ENCODE measurements at regions not wholly inside any gene's neighbourhood (a gene's known extent, or its start where the extent isn't known, plus 50 kb on each side); places are given as distances from the start of the nearest gene placed in this dataset.

DNA sequence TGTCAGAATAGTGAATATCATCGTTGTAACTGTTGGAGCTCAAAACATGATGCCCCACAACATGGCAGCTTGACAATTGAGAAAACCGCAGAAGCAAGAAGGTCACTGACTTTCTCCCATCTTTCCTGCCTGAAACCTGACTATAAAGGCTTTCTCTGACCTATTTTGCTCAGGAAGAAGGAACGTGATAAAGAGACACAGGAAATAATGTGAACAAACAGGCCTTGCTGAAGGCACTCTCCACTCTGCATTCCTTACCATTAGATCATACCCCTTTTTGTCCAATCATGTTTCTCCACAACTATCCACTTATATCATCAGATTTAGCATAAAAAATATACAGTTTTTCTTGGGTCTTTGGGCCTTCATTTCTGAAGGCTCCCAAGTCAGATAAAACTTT, 916.8 kb downstream of the METTL15 start:
- ATAC-seq (replicated peaks in 1 of 2): no peak
- no peak for DNase-seq
- Mint-ChIP-seq H3K27me3 (ENCODE audit: low read depth) (no peaks in the 10 kb centered on the region), H3K4me3 (no peak overlapping the region), H3K27ac (no peak overlapping the region), H3K36me3 (ENCODE audit: insufficient read depth in 2 of 2) (peaks cover 2 to 4% of the 10 kb centered on the region in 2 donors), H3K4me1 (ENCODE audit: low read depth) (no peaks in the 10 kb centered on the region), H3K9me3 (peaks cover 18 to 19% of the 10 kb centered on the region in 2 donors)

DNA sequence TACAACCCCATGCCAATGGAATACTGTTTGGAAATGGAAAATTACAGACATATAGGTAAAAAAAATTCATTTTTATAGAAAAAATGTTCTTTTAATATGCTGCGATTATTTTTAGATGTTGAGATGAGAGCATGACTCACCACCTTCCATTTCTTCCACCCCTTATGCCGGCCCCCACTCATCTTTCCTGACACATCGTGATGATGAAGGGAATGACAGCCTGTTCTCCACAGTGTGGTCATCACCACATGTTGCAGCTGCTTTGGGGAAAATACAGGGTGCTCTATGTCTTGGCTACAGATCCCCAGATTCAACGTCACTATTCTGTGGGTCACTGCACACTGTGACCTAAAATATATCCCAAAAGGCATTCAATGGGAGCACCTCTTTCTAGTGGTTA, 916.2 kb downstream of the METTL15 start:
- ATAC-seq (replicated peaks in 1 of 2) (no peak), DNase-seq (no peak)
- Mint-ChIP-seq H3K36me3 (ENCODE audit: insufficient read depth in 2 of 2) (peaks cover 2 to 4% of the 10 kb centered on the region in 2 donors), H3K4me1 (ENCODE audit: low read depth) (no peaks in the 10 kb centered on the region), H3K27ac (no peak overlapping the region), H3K9me3 (peaks cover 17% of the 10 kb centered on the region in 2 donors), H3K27me3 (ENCODE audit: low read depth) (no peaks in the 10 kb centered on the region), H3K4me3 (no peak overlapping the region)

DNA sequence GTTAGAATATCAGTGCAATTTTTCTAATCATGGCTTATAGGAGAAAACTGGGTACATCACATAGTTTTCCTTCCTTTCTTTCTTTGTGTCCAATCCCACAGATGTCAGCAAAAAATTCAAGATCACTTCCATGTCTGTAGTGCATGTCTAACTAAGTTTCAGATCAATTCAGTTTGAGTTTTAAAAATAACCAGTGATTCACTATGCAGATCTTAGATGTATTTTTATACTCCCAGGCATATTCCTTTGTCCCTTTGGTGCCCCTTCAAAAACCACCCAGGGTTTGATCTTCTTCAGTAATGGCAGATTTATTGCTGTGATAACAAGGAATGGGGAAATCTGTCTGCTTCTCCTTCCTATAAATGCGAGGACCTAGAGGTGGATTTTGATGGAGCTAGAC, 915.6 kb downstream of the METTL15 start:
- DNase-seq (no peak), ATAC-seq (replicated peaks in 1 of 2) (no peak)
- no peaks in the 10 kb centered on the region for H3K27me3 Mint-ChIP-seq (ENCODE audit: low read depth)
- peaks cover 2% of the 10 kb centered on the region in 2 donors for H3K36me3 Mint-ChIP-seq (ENCODE audit: insufficient read depth in 2 of 2)
- no peak overlapping the region for H3K27ac Mint-ChIP-seq
- no peaks in the 10 kb centered on the region for H3K4me1 Mint-ChIP-seq (ENCODE audit: low read depth)
- no peak overlapping the region for H3K4me3 Mint-ChIP-seq
- H3K9me3 Mint-ChIP-seq: peaks cover 12 to 13% of the 10 kb centered on the region in 2 donors

DNA sequence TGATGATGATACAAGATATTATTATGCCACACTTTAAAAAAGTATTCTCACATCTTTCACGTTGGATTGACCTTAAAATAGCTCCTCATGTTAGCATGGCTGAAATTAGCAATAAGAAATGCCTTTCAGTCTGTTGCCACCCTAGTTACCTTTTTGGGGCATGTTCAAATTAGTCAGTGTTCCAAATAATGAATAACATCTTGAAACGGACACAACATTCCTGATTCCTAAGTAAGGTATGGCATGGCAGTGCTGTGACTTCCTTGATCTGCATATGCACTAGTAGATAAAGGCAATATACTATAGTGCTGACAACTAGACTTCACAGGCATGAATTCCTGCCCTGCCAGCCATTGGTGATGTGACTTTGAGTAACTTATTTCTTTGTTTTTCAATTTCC, 914.5 kb downstream of the METTL15 start:
- no peaks in the 10 kb centered on the region for H3K4me1 Mint-ChIP-seq (ENCODE audit: low read depth)
- no peaks in the 10 kb centered on the region for H3K27me3 Mint-ChIP-seq (ENCODE audit: low read depth)
- ATAC-seq (replicated peaks in 1 of 2): no peak
- no peak for DNase-seq
- H3K36me3 Mint-ChIP-seq (ENCODE audit: insufficient read depth in 2 of 2): peaks cover 0 to 2% of the 10 kb centered on the region in 2 donors
- H3K9me3 Mint-ChIP-seq: peaks cover 9 to 10% of the 10 kb centered on the region in 2 donors
- H3K27ac Mint-ChIP-seq: no peak overlapping the region
- no peak overlapping the region for H3K4me3 Mint-ChIP-seq

DNA sequence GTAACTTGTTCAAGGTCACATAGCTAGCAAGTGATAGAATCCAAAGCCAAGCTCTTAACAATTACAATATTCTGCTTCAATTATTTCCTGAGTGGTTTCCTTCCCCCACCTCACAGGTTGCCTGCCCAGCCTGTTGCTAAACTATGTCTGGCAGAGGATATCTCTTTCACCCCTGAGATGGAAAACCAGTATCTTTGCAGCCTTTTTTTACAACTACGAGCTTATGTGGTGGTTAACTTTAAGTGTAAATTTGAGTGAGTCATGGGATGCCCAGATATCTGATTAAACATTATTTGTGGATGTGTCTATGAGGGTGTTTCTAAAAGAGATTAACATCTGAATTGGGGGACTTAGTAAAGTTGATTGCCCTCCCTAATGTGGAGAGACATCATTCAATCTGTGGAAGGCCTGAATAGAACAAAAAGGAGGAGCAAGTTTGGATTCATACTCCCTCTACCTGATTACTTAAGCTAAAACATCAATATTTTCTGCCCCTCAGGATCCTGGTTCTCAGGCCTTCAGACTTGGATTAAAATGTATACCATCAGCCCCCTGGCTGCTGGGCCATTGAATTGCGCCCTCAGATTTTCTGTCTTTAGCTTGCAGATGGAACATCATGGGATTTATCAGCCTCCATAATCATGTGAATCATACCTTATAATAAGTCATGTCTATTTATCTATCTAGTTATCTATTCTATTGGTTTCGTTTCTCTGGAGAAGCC, 911.9 kb downstream of the METTL15 start:
- DNase-seq (no peak), ATAC-seq (replicated peaks in 1 of 2) (no peak)
- no peaks in the 10 kb centered on the region for H3K27me3 Mint-ChIP-seq (ENCODE audit: low read depth)
- peaks cover 11% of the 10 kb centered on the region in 2 donors for H3K9me3 Mint-ChIP-seq
- H3K27ac Mint-ChIP-seq: no peak overlapping the region
- H3K36me3 Mint-ChIP-seq (ENCODE audit: insufficient read depth in 2 of 2): peaks cover 0 to 2% of the 10 kb centered on the region in 2 donors
- H3K4me1 Mint-ChIP-seq (ENCODE audit: low read depth): no peaks in the 10 kb centered on the region
- no peak overlapping the region for H3K4me3 Mint-ChIP-seq

DNA sequence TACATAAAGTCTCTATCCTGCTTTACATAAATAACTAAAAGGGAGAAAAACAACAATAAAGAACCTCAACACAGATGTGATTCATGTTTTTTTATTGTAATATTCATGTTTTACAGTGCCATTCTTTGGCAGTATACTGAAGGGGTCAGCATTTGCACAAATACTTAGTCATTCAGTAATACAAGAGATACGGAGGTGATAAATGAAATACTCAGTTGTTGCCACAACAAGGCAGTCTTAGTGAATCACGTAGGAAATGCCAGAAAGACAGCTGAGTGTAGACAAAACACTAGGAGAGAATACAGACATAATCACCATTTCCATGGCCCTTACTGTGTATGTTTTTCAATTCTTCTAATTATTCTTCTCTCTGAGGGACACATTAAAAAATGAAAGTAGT, 910.4 kb downstream of the METTL15 start:
- Mint-ChIP-seq H3K27ac (no peak overlapping the region), H3K36me3 (ENCODE audit: insufficient read depth in 2 of 2) (peaks cover 0 to 2% of the 10 kb centered on the region in 2 donors), H3K4me3 (no peak overlapping the region), H3K27me3 (ENCODE audit: low read depth) (no peaks in the 10 kb centered on the region), H3K4me1 (ENCODE audit: low read depth) (no peaks in the 10 kb centered on the region), H3K9me3 (peaks cover 6% of the 10 kb centered on the region in 2 donors)
- DNase-seq (no peak), ATAC-seq (replicated peaks in 1 of 2) (no peak)

DNA sequence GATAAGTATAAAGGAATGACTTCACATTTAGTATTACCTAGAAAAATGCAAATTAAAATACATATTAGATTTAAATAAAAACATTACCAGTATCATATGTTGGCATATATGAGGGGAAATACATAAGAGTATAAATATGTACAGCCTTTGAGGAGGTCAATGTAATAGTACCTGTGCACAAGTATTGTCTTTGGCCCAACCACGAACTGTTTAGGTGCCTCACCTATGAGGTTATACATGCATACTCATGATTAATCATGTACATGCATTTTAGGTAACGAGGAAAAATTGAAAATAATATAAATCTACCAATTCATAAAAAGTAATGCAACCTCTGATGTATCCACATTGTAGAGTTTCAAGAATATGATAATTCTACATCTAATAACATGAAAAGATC, 909.8 kb downstream of the METTL15 start:
- DNase-seq: no peak

DNA sequence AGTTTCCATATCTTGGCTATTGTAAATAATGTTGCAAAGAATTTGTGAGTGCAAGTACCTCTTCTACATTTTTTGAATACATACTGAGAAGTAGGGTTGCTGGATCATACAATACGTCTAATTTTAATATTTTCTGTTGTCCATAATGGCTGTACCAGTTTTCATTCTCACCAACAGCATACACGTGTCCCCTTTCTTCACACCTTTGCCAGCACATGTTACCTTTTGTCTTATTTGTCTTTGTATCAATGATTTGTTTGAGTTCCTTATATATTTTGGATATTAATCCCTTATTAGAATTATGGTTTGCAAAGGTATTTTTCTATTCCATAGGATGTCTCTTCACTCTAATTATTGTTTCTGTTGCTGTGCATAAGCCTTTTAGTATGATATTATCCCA, 904.3 kb downstream of the METTL15 start:
- DNase-seq (no peak), ATAC-seq (replicated peaks in 1 of 2) (no peak)
- no peak overlapping the region for H3K4me3 Mint-ChIP-seq
- H3K4me1 Mint-ChIP-seq (ENCODE audit: low read depth): no peaks in the 10 kb centered on the region
- no peaks in the 10 kb centered on the region for H3K27me3 Mint-ChIP-seq (ENCODE audit: low read depth)
- H3K9me3 Mint-ChIP-seq: peaks cover 7% of the 10 kb centered on the region in 2 donors
- no peaks in the 10 kb centered on the region for H3K36me3 Mint-ChIP-seq (ENCODE audit: insufficient read depth in 2 of 2)
- H3K27ac Mint-ChIP-seq: no peak overlapping the region

More for the DNA sequence above, 909.8 kb downstream of the METTL15 start:
- no peak for ATAC-seq (replicated peaks in 1 of 2)
- Mint-ChIP-seq H3K27me3 (ENCODE audit: low read depth) (no peaks in the 10 kb centered on the region), H3K36me3 (ENCODE audit: insufficient read depth in 2 of 2) (peaks cover 0 to 2% of the 10 kb centered on the region in 2 donors), H3K27ac (no peak overlapping the region), H3K4me3 (no peak overlapping the region), H3K4me1 (ENCODE audit: low read depth) (no peaks in the 10 kb centered on the region), H3K9me3 (peaks cover 5 to 6% of the 10 kb centered on the region in 2 donors)

DNA sequence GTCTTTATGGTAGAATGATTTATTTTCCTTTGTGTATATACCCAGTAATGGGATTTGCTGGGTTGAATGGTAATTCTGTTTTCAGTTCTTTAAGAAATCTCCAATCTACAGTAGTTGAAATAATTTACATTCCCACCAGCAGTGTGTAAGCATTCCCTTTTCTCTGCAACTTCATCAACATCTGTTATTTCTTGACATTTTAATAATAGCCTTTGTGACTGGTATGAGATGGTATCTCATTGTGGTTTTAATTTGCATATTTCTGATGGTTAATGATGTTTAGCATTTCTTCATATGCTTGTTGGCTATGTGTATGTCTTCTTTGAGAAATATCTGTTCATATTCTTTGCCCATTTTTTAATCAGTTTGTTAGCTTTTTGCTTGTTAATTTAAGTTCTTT, 901.2 kb downstream of the METTL15 start:
- H3K4me1 Mint-ChIP-seq (ENCODE audit: low read depth): no peaks in the 10 kb centered on the region
- DNase-seq: no peak
- H3K9me3 Mint-ChIP-seq: peaks cover 9% of the 10 kb centered on the region in 2 donors
- no peak overlapping the region for H3K4me3 Mint-ChIP-seq
- H3K27me3 Mint-ChIP-seq (ENCODE audit: low read depth): no peaks in the 10 kb centered on the region
- no peak overlapping the region for H3K27ac Mint-ChIP-seq
- H3K36me3 Mint-ChIP-seq (ENCODE audit: insufficient read depth in 2 of 2): peaks cover 0 to 1% of the 10 kb centered on the region in 2 donors
- no peak for ATAC-seq (replicated peaks in 1 of 2)

DNA sequence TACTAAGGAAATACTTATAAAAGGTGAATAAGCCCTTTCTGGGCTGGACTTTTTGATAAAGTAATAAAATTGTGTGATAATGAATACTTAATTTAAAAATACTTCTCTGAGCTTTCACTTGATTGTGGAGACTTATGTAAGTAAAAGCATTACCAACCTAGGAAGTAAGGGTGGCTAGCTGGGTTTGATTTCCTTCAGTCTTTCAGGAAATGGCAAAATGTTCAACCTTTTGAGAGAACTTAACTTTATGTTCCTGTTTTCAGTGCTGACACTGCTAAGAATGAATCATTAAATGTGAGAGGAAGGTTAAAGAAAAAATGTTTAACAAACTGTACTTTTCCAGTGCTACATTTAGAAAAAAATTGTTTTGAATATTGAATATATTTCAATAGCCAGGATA, 900.3 kb downstream of the METTL15 start:
- ATAC-seq (replicated peaks in 1 of 2) (no peak), DNase-seq (no peak)
- Mint-ChIP-seq H3K27ac (no peak overlapping the region), H3K9me3 (peaks cover 9% of the 10 kb centered on the region in 2 donors), H3K4me3 (no peak overlapping the region), H3K4me1 (ENCODE audit: low read depth) (no peaks in the 10 kb centered on the region), H3K36me3 (ENCODE audit: insufficient read depth in 2 of 2) (peaks cover 0 to 1% of the 10 kb centered on the region in 2 donors), H3K27me3 (ENCODE audit: low read depth) (no peaks in the 10 kb centered on the region)

DNA sequence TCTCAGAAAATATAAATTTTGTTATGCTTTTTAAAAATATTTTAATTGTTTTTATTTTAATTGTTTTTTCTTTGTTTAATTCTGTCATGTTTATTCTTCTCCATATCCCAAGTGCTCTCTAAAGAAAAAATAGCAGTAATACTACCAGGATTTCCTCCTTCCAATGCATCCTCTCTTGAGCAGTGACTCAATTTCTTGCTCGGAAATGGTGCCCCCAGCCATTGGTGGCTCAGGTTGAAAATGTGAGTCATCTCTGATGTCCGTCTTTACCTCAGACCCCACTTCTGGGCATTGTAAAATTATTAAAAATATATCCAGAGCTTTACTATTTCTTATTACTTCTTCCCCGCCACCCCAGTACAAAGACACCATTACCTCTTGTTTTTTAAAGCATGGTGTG, 898.5 kb downstream of the METTL15 start:
- Mint-ChIP-seq H3K27ac (no peak overlapping the region), H3K36me3 (ENCODE audit: insufficient read depth in 2 of 2) (peaks cover 0 to 1% of the 10 kb centered on the region in 2 donors), H3K9me3 (peaks cover 4 to 7% of the 10 kb centered on the region in 2 donors), H3K27me3 (ENCODE audit: low read depth) (no peaks in the 10 kb centered on the region), H3K4me1 (ENCODE audit: low read depth) (no peaks in the 10 kb centered on the region), H3K4me3 (no peak overlapping the region)
- ATAC-seq (replicated peaks in 1 of 2) (no peak), DNase-seq (no peak)

DNA sequence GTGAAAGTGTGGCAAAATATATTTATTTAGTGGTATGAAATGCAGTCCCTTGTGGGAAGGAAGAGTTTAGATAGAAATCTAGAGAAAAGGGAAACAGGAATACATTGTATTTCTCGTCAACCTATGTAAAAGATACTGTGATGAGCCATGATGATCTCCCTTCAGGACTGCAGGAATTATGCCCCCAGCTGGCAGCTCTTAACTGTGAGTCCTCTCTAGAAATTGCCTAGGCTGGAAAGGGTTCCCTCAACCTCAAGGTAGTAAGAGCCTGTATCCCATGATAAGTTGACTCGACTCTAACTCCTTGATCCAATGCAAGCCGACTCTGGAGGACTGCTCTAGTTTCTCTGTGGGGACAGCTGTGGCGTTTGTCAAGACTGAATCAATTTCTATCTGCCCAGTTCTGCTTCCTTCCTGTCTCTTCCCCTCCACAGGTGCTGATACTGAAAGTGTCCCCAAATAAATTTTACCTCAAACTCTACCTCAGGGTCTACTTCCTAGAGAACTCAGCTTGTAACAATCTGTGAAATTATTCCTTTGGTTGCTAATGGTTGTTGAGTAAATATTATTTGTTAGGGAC, 897.3 kb downstream of the METTL15 start:
- ATAC-seq (replicated peaks in 1 of 2): no peak
- Mint-ChIP-seq H3K9me3 (peaks cover 4 to 7% of the 10 kb centered on the region in 2 donors), H3K27me3 (ENCODE audit: low read depth) (no peaks in the 10 kb centered on the region), H3K27ac (no peak overlapping the region), H3K4me3 (no peak overlapping the region), H3K4me1 (ENCODE audit: low read depth) (no peaks in the 10 kb centered on the region), H3K36me3 (ENCODE audit: insufficient read depth in 2 of 2) (peaks cover 0 to 1% of the 10 kb centered on the region in 2 donors)
- no peak for DNase-seq

DNA sequence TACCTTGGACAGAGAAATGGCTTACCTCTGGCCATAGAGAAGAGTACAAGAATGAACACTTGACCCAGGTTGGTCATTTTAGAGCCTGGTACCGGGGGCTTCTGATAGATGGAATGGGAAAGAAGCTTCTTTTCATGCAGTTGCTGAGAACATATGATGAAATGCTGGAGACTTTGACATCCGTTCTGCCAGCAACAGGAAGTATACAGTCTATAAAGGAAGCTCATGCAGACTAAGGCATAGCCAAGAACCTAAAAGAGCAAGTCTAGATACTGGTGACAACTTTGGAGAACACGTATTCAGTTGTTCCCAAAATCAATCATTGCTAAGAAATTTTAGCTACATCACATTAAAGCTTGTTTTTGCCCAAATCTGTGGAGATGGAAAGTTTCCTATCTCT, 894.6 kb downstream of the METTL15 start:
- DNase-seq: no peak

DNA sequence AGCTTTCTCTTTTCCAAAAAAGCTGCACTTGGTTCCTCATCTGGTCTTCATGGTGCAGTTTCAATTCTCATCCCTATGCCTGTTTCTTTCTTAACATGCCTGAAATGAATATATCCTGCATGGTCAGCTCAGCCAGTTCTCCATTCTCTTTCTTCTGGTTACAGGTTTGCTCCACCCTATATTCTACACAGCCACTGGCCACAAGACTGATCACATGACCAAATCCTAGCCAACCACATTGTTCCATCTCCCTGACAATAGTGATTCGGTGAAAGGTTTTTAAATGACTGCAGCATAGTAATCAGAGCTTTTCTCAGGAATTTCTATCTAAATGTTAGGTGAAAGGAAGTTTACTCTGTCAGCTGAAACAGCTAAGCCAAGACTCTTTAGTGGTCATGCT, 891.4 kb downstream of the METTL15 start:
- H3K36me3 Mint-ChIP-seq (ENCODE audit: insufficient read depth in 2 of 2): peaks cover 0 to 1% of the 10 kb centered on the region in 2 donors

More for the DNA sequence above, 894.6 kb downstream of the METTL15 start:
- Mint-ChIP-seq H3K27me3 (ENCODE audit: low read depth) (no peaks in the 10 kb centered on the region), H3K27ac (no peak overlapping the region), H3K4me3 (no peak overlapping the region), H3K36me3 (ENCODE audit: insufficient read depth in 2 of 2) (peaks cover 0 to 1% of the 10 kb centered on the region in 2 donors), H3K9me3 (peaks cover 10 to 11% of the 10 kb centered on the region in 2 donors), H3K4me1 (ENCODE audit: low read depth) (no peaks in the 10 kb centered on the region)
- no peak for ATAC-seq (replicated peaks in 1 of 2)

More for the DNA sequence above, 891.4 kb downstream of the METTL15 start:
- no peak for DNase-seq
- ATAC-seq (replicated peaks in 1 of 2): no peak
- Mint-ChIP-seq H3K27me3 (ENCODE audit: low read depth) (no peaks in the 10 kb centered on the region), H3K4me3 (no peak overlapping the region), H3K27ac (no peak overlapping the region), H3K4me1 (ENCODE audit: low read depth) (no peaks in the 10 kb centered on the region), H3K9me3 (peaks cover 5 to 6% of the 10 kb centered on the region in 2 donors)
